GM12873 (cell line): ENCODE measurements at regions not wholly inside any gene's neighbourhood (a gene's known extent, or its start where the extent isn't known, plus 50 kb on each side); places are given as distances from the start of the nearest gene placed in this dataset.

Source experiments
- CTCF ChIP-seq: IDR thresholded peaks from 2 replicates; pipeline ENCODE4 v1.5.1; 2012; ENCODE audit warnings: low read depth, mild to moderate bottlenecking, moderate library complexity, low read length, control low read depth; ENCODE audit not compliant: insufficient read depth; ENCODE audit errors: missing control alignments

- no peak for TF ChIP-seq CTCF
These were observed 134.4 kb upstream of the ID2 start for GRCh38 chr2:8547284-8548064.

GRCh38 chr2:8548065-8548618, 133.7 kb upstream of the ID2 start:
- no peak for TF ChIP-seq CTCF

- peak; percentile 8 for TF ChIP-seq CTCF
These were observed 133.2 kb upstream of the ID2 start for GRCh38 chr2:8548619-8549150.

GRCh38 chr2:8549273-8549922, 132.5 kb upstream of the ID2 start:
- no peak for TF ChIP-seq CTCF

GRCh38 chr2:8549942-8550341, 131.9 kb upstream of the ID2 start:
- TF ChIP-seq CTCF = no peak

- TF ChIP-seq CTCF = no peak
These were observed 131.4 kb upstream of the ID2 start for GRCh38 chr2:8550481-8550880.

- no peak for TF ChIP-seq CTCF
These were observed 130.8 kb upstream of the ID2 start for GRCh38 chr2:8550937-8551621.
